ENCODE measurements at regions not wholly inside any gene's neighbourhood (a gene's known extent, or its start where the extent isn't known, plus 50 kb on each side); places are given as distances from the start of the nearest gene placed in this dataset.
"Not testable (repeated sequence)": the region's sequence is repeated elsewhere in the genome, so short reads cannot be mapped to it uniquely, and the experiment has no call there.

DNA sequence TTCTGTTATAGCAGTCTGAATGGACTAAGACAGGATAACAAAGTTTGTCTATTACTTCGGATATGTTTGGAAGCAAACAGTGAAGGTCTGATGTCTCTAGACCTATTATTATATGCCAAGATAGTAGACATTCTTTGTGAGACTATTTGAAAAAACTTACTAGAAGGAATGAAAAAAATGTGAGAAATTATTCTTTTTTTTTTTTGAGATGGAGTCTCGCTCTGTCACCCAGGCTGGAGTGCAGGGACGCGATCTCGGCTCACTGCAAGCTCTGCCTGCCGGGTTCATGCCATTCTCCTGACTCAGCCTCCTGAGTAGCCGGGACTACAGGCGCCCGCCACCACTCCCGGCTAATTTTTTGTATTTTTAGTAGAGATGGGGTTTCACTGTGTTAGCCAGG is 690.7 kb upstream of the SLC35B3 start:
- H3K27ac Mint-ChIP-seq; H3K36me3 Mint-ChIP-seq (ENCODE audit: low read depth); H3K9me3 Mint-ChIP-seq; H3K4me1 Mint-ChIP-seq (ENCODE audit: low read depth); H3K4me3 Mint-ChIP-seq; DNase-seq; H3K27me3 Mint-ChIP-seq: not testable (repeated sequence)

DNA sequence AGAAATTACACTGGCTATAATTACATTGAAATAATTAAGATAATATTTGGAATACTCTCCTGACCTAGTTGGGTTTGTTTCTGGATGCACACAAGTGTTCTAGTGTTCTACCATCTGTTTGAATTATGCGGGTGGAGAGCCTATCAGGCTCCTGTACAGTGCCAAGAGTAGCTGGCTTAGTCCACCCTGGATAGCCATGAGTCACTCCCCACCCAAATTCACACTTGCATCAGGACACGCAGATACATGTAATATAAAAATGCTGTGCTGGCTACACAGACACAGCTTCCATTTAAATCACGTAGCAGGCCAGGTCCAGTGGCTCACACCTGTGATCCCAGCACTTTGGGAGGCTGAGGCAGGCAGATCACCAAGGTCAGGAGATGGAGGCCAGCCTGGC is 686.2 kb upstream of the SLC35B3 start:
- peaks cover 4% of the 10 kb centered on the region for H3K9me3 Mint-ChIP-seq
- H3K4me3 Mint-ChIP-seq, result no peak overlapping the region
- no peak overlapping the region for H3K27ac Mint-ChIP-seq
- no peak for DNase-seq
- no peaks in the 10 kb centered on the region for H3K4me1 Mint-ChIP-seq (ENCODE audit: low read depth)
- H3K36me3 Mint-ChIP-seq (ENCODE audit: low read depth), result no peaks in the 10 kb centered on the region
- H3K27me3 Mint-ChIP-seq, result no peaks in the 10 kb centered on the region

DNA sequence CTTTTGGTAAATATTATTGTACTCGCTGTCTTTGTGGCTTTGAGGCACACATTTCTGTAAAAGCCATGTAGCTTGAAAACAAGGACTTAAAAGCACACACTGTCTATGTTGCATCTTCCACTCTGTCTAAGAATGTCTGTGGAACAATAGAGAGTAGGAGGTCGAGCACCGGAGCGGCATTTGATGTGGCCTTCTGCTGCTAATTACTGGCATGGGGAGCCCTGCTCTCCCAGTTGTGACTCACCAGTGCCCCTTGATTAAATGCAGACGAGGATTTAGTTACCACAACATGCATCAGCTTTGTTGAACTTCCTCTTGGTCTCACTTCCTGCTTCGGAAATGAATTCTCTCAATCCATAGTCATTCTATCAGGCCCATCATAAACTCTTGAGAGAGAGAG is 680.7 kb upstream of the SLC35B3 start:
- Mint-ChIP-seq H3K36me3 (ENCODE audit: low read depth) (no peaks in the 10 kb centered on the region), H3K27ac (no peak overlapping the region), H3K9me3 (peaks cover 3% of the 10 kb centered on the region), H3K4me3 (no peak overlapping the region), H3K4me1 (ENCODE audit: low read depth) (no peaks in the 10 kb centered on the region), H3K27me3 (no peaks in the 10 kb centered on the region)
- DNase-seq, result no peak

DNA sequence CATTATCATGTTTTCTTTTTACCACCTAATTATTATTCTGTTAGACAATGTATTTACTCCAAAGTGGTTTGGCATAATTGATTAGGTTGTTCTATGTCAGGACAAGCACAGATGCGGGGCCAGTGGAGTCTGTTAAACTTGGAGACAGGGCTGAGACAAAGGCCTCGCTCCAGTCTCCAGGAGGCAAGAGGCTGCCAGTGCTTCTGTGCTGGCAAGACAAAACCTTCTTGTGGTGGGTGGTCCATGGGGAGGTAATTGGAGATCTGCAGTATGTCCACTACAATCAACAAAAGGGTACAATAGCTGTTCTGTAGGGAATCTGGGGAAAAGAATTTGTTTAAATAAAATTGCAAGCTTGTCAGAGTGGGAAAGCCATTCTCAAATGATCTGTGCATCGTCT is 677.2 kb upstream of the SLC35B3 start:
- Mint-ChIP-seq H3K27ac (no peak overlapping the region), H3K4me3 (no peak overlapping the region), H3K27me3 (no peaks in the 10 kb centered on the region), H3K4me1 (ENCODE audit: low read depth) (no peaks in the 10 kb centered on the region), H3K36me3 (ENCODE audit: low read depth) (no peaks in the 10 kb centered on the region), H3K9me3 (peaks cover 3% of the 10 kb centered on the region)
- DNase-seq, result no peak

DNA sequence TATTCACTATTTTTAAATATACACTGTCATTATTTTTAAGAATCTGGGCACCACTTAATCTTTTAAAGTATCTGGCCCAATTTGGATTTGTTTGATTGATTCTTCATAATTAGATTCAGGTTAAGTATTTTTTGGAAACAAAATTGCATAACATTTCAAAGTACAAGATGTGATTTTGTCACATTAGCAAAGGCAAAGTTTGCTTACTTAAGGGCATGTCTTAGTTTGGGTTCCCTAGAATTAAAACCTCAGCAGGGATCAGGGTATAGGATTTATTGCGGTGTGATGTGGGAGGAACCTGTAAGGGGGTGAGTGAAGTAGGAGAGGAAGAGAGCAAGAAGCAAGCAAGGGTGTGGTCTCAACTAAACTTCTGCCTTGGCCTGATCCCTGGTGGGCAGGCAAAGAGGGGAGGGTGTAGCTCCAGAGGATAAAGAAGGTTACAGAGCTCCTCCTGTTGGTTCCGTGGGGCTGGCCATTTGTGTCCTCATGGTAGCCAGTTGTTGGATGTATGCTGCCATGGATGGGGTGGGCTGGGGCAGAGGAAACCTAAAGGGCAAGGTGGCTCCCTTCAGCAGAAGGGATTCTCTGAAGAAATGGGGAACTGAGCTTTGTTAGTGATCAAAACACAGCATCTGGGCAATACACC is 668.7 kb upstream of the SLC35B3 start:
- Mint-ChIP-seq H3K4me1 (ENCODE audit: low read depth) (peaks cover 2% of the 10 kb centered on the region), H3K27ac (no peak overlapping the region), H3K4me3 (no peak overlapping the region), H3K9me3 (peaks cover 11% of the 10 kb centered on the region), H3K27me3 (no peaks in the 10 kb centered on the region), H3K36me3 (ENCODE audit: low read depth) (no peaks in the 10 kb centered on the region)
- DNase-seq, result no peak

DNA sequence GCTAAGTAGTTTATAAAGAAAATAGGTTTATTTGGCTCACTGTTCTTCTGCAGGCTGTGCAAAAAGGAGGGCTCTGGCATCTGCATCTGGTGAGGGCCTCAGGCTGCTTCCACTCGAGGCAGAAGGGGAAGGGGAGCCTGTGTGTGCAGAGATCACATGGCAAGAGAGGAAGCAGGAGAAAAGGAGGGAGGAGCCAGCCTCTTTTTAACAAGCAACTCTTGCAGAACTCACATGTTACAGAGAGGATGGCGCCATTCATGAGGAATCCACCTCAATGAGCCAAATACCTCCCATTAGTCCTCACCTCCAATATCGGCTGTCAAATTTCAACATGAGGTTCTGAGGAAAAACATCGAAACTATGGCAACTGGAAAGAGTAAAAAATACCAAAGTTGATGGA is 666.6 kb upstream of the SLC35B3 start:
- no peak overlapping the region for H3K4me3 Mint-ChIP-seq
- no peak overlapping the region for H3K27ac Mint-ChIP-seq
- no peak for DNase-seq
- H3K36me3 Mint-ChIP-seq (ENCODE audit: low read depth), result no peaks in the 10 kb centered on the region
- no peaks in the 10 kb centered on the region for H3K27me3 Mint-ChIP-seq
- peaks cover 11% of the 10 kb centered on the region for H3K9me3 Mint-ChIP-seq
- peaks cover 2% of the 10 kb centered on the region for H3K4me1 Mint-ChIP-seq (ENCODE audit: low read depth)

DNA sequence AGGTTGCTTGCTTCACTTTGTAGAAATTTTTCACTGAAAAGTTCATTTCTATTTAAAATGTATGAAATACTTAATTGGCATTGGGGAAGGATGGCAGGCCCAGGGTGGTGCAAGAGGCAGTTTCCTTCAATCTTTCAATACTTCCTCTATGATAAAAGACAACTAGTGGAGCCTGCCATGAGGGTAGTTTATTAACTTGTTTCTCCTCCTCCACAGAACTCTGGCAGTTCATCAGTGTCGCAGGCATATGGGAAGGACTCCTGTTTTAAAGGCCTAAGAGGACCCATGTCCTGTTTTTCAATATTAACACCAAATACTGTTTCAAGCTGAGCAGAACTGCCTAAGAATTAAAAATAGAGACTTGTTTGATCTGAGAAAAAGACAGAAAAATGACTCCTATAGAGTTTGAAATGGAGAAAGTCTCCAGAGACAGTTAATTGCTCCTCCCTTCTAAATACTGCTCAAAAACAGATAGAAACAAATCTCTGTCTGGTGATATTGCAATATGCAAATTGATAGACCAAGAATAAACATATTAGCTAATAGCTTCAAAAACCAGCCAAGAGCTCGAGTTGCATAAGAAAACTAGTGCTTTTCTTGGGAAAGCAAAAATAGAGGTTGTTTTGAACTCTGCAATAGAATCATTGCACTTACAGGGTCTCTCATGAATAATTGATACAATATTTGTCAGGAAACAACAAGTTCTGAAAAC is 665.7 kb upstream of the SLC35B3 start:
- H3K4me3 Mint-ChIP-seq, result no peak overlapping the region
- H3K27ac Mint-ChIP-seq, result no peak overlapping the region
- H3K27me3 Mint-ChIP-seq, result no peaks in the 10 kb centered on the region

DNA sequence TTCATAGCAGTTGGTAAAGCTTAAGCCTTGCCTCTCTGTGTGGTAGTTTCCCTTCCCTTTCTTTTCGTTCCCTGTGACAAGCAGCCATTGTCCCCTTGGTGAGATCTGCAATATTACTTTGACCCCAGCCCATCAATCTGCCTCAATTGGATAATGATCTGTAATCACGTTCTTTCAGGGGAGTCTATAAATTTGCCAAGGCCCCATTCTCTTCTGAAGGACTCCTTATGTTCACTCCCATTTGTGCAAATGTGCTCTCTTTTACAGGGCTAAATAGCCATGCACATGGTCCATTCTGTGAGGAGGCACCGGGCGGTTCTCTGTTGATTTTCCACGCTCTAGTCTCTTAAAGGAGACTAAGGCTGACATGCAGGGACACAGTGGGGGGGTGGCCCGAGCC is 660.4 kb upstream of the SLC35B3 start:
- no peak for DNase-seq
- Mint-ChIP-seq H3K36me3 (ENCODE audit: low read depth) (no peaks in the 10 kb centered on the region), H3K4me1 (ENCODE audit: low read depth) (no peaks in the 10 kb centered on the region), H3K27ac (no peak overlapping the region), H3K27me3 (no peaks in the 10 kb centered on the region), H3K9me3 (peaks cover 14% of the 10 kb centered on the region), H3K4me3 (no peak overlapping the region)

More for the DNA sequence above, 665.7 kb upstream of the SLC35B3 start:
- Mint-ChIP-seq H3K4me1 (ENCODE audit: low read depth) (peaks cover 2% of the 10 kb centered on the region), H3K36me3 (ENCODE audit: low read depth) (no peaks in the 10 kb centered on the region), H3K9me3 (peaks cover 11% of the 10 kb centered on the region)
- no peak for DNase-seq

DNA sequence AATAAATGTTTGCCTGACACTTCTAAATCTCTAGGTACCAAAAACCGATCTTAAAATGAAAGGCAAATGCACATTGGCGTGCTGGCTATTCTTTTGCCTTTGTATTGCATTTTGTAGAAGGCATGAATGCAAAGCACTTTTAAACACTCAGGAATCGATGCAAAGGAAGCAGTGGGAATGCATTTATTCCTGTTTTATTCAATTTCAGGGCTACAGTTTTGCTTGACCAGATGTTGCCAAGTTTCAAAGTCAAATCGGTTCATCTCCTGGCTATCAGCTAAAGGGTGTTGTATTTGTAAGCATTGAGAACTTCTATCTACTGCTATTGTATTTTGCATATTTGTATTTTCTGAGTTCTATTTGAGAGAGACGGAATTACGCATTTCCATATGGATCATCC is 659.8 kb upstream of the SLC35B3 start:
- DNase-seq, result no peak
- Mint-ChIP-seq H3K36me3 (ENCODE audit: low read depth) (no peaks in the 10 kb centered on the region), H3K27me3 (no peaks in the 10 kb centered on the region), H3K4me3 (no peak overlapping the region), H3K27ac (no peak overlapping the region), H3K9me3 (peaks cover 12% of the 10 kb centered on the region), H3K4me1 (ENCODE audit: low read depth) (peaks cover 1% of the 10 kb centered on the region)

DNA sequence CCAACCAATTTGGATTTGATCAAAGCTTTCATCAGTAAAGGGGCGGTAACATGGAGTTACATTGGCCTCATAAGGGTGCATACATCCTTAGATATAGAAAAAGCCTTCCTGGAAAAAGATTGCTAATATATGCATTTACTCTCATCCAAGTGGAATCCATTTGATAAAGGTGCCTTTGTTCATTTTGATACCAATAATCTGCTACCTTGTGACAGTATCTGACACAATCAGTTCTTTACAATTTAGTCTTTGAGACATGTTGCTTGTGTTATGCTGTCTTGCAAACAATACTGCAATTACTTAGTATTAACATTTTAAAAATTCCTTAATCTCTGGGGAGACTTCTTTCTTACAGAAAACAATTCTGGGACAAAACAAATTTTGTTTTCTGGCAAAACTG is 654.4 kb upstream of the SLC35B3 start:
- no peaks in the 10 kb centered on the region for H3K9me3 Mint-ChIP-seq
- H3K4me1 Mint-ChIP-seq (ENCODE audit: low read depth), result peaks cover 11% of the 10 kb centered on the region
- no peaks in the 10 kb centered on the region for H3K36me3 Mint-ChIP-seq (ENCODE audit: low read depth)
- DNase-seq, result no peak
- H3K27ac Mint-ChIP-seq, result no peak overlapping the region
- no peak overlapping the region for H3K4me3 Mint-ChIP-seq
- H3K27me3 Mint-ChIP-seq, result no peaks in the 10 kb centered on the region

DNA sequence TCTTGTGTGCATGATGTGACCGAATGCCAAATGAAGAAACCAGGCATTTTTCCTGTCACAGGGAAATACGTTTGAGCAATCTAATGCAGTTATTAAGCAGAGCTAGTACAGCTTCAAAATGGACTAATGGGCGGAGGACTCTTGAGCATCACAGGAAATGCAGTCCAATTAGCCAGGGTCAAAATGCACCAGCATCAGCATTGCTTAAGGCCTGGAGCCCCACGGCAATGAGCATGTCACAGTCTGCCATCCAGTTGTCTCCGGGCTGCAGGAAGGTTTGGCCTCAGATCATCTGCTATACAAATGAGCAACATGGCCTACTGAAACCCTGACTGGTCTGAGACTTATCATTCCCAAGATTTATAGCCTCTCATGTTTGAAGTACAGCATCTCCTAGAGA is 652.1 kb upstream of the SLC35B3 start:
- Mint-ChIP-seq H3K4me1 (ENCODE audit: low read depth) (peaks cover 11% of the 10 kb centered on the region), H3K27me3 (no peaks in the 10 kb centered on the region), H3K36me3 (ENCODE audit: low read depth) (no peaks in the 10 kb centered on the region)

DNA sequence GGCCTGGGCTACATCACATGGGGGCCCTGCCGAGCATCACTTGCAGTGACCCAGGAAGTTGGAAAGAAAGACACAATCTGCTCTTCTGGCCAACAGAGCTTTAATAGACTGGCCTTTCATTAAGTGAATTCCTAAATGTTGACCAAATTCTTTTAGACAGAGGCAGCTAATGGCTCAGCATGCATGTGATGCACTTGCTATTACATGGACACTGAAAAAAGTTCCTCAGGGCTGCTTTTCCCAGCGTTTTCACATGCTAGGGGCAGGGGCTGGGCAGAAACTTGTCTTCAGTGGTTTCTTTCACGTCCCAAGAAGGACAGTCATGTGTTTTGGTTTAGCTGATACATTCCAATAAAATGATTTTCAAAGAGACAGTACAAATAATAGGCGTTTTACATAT is 651.0 kb upstream of the SLC35B3 start:
- no peak for DNase-seq
- Mint-ChIP-seq H3K9me3 (no peaks in the 10 kb centered on the region), H3K27me3 (no peaks in the 10 kb centered on the region), H3K4me3 (no peak overlapping the region), H3K36me3 (ENCODE audit: low read depth) (no peaks in the 10 kb centered on the region), H3K4me1 (ENCODE audit: low read depth) (peaks cover 11% of the 10 kb centered on the region), H3K27ac (no peak overlapping the region)

More for the DNA sequence above, 652.1 kb upstream of the SLC35B3 start:
- H3K27ac Mint-ChIP-seq, result no peak overlapping the region
- DNase-seq, result no peak
- H3K9me3 Mint-ChIP-seq, result no peaks in the 10 kb centered on the region
- no peak overlapping the region for H3K4me3 Mint-ChIP-seq

DNA sequence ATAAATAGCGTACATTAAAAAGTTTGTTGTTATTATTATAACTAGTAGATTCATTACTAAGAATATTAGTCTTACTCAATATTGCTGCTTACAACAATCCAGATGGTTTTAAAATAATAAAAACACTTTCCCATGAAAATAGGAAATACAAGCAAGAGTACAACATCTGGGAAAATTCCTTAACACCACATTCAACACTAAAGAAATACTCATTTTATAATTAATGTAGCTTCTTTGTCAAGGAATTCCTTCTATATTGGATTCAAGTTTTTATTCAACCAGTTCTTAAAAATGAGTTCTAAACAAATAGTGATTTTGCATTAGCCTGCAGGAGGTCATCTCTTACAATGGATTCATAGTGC is 650.3 kb upstream of the SLC35B3 start:
- no peak for DNase-seq
- Mint-ChIP-seq H3K27ac (no peak overlapping the region), H3K4me3 (no peak overlapping the region), H3K9me3 (no peaks in the 10 kb centered on the region), H3K4me1 (ENCODE audit: low read depth) (peaks cover 11% of the 10 kb centered on the region), H3K36me3 (ENCODE audit: low read depth) (no peaks in the 10 kb centered on the region), H3K27me3 (no peaks in the 10 kb centered on the region)

DNA sequence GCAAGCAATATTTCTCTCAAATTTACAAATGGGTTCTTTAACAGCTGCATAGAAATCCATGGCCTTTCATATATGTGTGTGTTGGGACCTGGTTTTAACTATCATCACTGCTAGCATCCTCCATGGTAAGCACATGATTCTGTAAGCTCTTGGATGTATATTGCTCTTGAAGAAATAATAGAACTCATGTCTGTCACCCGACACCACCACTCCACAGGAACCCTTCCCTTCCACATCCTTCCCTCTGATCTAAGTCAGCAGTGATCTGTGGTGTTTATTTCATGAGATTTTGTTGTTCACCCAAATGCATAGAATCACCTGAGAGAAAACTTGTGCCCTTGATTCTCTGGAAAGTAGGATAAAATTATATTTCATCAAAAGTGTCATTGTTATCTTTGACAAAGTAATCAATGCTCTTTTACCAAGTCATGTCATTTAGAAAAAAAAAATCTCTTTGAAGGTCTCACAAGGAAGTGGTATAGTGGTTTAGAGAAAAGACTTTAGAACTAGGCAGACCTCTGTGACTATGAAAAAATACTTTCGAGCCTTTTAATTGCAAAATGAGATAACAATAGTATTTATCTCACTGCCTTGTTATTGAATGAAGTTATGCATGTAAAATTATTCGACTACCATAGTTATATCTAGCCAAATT is 649.8 kb upstream of the SLC35B3 start:
- Mint-ChIP-seq H3K4me3 (no peak overlapping the region), H3K36me3 (ENCODE audit: low read depth) (no peaks in the 10 kb centered on the region), H3K27me3 (no peaks in the 10 kb centered on the region), H3K27ac (no peak overlapping the region), H3K4me1 (ENCODE audit: low read depth) (peaks cover 10% of the 10 kb centered on the region), H3K9me3 (no peaks in the 10 kb centered on the region)
- DNase-seq, result no peak

DNA sequence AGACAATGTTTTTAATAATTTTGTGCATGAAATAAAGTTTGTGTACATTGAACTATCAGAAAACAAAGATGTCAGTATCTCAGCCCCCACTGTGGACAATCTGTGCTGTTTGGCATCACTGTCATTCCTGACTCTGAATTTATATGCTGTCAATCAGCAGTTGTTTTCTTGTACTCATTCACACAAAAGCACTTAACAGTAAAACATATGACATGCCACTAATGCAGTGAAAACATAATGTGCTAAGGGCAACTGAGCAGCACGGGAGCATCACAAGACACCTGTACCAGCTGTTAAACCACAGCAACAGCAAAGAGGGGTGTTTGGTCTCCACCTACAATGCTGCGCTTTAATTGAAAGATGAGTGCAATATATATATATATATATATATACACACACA is 647.8 kb upstream of the SLC35B3 start:
- H3K27me3 Mint-ChIP-seq, result no peaks in the 10 kb centered on the region
- H3K4me1 Mint-ChIP-seq (ENCODE audit: low read depth), result peaks cover 6% of the 10 kb centered on the region
- no peak for DNase-seq
- H3K27ac Mint-ChIP-seq, result no peak overlapping the region
- H3K4me3 Mint-ChIP-seq, result no peak overlapping the region
- H3K36me3 Mint-ChIP-seq (ENCODE audit: low read depth), result no peaks in the 10 kb centered on the region
- H3K9me3 Mint-ChIP-seq, result no peaks in the 10 kb centered on the region

Measured in activated T-cell treated with anti-CD3 and anti-CD28 coated beads, Interleukin-2, amount 50 U/mL, for 24 hours (primary cell).